Spleen (tissue), 7 donors: ENCODE measurements at regions not wholly inside any gene's neighbourhood (a gene's known extent, or its start where the extent isn't known, plus 50 kb on each side); places are given as distances from the start of the nearest gene placed in this dataset.

Source experiments
- POLR2A ChIP-seq, 3 donors: fragments of 450-650 bp; IDR thresholded peaks; one replicate each; pipeline ENCODE4 v1.5.1; 2017; ENCODE audit warnings: antibody characterized with exemption in 3 of 3, mild to moderate bottlenecking in 1 of 3
- POLR2AphosphoS5 ChIP-seq, 3 donors: sonication (generic); formaldehyde crosslinking; IDR thresholded peaks; one replicate each; pipeline ENCODE4 v1.5.1; 2017; ENCODE audit warnings: antibody characterized with exemption in 3 of 3
- TF ChIP-seq, protein P1 (sequence below), 11 experiments: fragments of 200-600 bp in 7 of 11; fragments of 450-650 bp in 4 of 11; sonication (generic) in 4 of 11; IDR thresholded peaks in 8 of 11; conservative IDR thresholded peaks in 3 of 11; 1 replicate in 7 of 11; 2 replicates in 4 of 11; pipeline versions ENCODE4 v1.4.0 to v1.8.0; 2016 to 2021; ENCODE audit warnings: antibody characterized with exemption in 11 of 11, inconsistent platforms in 4 of 11, mild to moderate bottlenecking in 1 of 11
- donor health status: DM: no; HTN: no; CAD: no; lungs with moderate emphysema.
- donor health status: DM: no; HTN: no; CAD: no.
- donor health status: DM: no; HTN: no; CAD: no.

DNA sequence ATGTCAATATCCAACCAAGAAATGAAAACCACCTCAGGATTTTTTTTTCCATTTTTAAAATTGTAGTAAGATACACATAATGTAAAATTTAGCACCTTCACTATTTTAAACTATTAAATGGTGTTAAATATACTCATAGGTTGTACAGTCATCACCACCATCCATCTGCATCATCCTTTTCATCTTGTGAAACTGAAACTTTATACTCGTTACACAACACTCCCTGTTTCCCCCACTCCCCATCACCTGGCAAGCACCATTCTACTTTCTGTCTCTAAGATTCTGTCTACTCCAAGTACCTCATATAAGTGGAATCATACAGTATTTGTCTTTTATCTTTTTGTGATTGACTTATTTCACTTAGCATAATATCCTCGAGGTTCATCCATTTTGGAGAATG is 335.2 kb upstream of the NPSR1 start:
- TF ChIP-seq, protein P1, sequence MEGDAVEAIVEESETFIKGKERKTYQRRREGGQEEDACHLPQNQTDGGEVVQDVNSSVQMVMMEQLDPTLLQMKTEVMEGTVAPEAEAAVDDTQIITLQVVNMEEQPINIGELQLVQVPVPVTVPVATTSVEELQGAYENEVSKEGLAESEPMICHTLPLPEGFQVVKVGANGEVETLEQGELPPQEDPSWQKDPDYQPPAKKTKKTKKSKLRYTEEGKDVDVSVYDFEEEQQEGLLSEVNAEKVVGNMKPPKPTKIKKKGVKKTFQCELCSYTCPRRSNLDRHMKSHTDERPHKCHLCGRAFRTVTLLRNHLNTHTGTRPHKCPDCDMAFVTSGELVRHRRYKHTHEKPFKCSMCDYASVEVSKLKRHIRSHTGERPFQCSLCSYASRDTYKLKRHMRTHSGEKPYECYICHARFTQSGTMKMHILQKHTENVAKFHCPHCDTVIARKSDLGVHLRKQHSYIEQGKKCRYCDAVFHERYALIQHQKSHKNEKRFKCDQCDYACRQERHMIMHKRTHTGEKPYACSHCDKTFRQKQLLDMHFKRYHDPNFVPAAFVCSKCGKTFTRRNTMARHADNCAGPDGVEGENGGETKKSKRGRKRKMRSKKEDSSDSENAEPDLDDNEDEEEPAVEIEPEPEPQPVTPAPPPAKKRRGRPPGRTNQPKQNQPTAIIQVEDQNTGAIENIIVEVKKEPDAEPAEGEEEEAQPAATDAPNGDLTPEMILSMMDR (IDR thresholded peaks at IDR 0.05 in 8 of 11, conservative IDR thresholded peaks at IDR 0.05 in 3 of 11) = no peak
- TF ChIP-seq POLR2AphosphoS5 (IDR thresholded peaks at IDR 0.05) = no peak
- no peak for TF ChIP-seq POLR2A (IDR thresholded peaks at IDR 0.05)
